ENCODE measurements at regions not wholly inside any gene's neighbourhood (a gene's known extent, or its start where the extent isn't known, plus 50 kb on each side); places are given as distances from the start of the nearest gene placed in this dataset.
"Not testable (repeated sequence)": the region's sequence is repeated elsewhere in the genome, so short reads cannot be mapped to it uniquely, and the experiment has no call there.

GRCh38 chr17:70750983-70751382 lies 581.7 kb downstream of the KCNJ2 start:
- no peak for DNase-seq

DNA sequence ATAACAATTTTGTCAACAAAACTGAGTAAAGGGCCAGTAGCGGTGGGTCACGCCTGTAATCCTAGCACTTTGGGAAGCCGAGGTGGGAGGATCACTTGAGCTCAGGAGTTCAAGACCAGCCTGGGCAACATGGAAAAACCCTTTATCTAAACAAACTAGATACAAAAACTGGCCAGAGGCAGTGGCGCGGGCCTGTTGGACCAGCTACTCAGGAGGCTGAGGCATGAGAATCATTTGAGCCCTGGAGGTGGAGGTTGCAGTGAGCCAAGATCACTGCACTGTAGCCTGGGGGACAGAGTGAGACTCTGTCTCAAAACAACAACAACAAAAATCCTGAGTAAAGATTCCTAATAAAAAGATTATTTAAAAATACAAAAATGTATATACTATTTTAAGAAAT lies 583.1 kb downstream of the KCNJ2 start:
- DNase-seq, result not testable (repeated sequence)

DNA sequence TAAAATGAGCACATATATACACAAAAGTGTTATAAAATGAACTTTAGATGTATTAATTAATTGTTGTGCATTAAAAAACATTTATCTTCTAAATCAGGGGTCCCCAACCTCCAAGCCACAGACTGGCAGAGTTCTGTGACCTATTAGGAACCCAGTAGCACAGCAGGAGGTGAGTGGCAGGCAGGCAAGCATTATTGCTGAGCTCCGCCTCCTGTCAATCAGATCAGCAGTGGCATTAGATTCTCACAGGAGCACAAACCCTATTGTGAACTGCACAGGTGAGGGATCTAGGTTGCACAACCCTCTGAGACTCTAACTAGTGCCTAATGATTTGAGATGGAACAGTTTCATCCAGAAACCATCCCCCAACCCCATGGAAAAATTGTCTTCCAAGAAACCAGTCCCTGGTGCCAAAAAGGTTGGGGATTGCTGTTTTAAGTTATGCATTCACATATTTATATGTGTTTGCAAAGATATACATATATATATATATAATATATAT lies 583.7 kb downstream of the KCNJ2 start:
- DNase-seq, result no peak

DNA sequence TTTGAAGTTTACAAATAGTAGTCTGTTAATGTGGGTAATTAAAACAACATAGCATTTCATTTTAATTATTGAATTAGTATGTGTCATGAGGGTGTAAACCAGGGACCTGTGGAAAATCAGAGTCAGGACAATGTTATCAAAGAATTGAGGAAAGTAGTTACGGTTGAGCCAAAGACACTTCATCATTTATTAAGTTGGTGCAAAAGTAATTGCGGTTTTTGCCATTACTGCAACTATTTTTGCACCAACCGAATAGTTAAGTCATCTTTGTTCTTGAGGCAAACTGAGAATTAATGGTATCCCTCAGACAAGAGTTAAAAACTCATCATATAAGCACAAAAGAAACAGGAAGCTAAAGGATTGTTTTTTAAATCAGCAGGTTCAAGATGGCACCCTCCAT lies 593.7 kb downstream of the KCNJ2 start:
- DNase-seq, result no peak

DNA sequence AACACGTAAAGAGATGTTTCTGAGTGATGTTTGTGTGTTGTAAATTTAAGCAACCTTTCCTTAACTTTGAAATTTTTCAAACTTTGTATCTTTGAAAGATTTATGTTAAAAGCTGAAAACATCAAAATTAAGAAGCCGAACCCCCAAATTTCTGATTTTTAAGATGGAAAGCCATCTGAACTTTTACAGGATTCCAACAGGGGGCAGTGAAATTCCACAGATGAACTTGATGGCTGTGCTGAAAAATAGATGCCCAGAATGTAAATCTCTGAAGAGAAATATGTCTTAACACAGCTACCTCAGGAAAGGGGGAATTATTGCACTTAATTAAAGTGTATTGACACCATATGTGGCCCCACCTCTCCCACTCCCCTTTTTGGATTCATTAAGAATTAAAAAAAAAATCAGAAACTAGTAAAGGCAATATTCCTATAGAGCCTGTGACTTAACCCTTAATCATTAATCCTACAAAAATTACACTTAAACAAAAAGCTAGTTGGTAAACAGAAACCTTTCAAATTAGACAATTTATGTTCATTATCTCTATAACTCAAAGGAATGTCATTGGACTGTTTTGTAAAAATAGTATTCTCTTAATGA lies 597.9 kb downstream of the KCNJ2 start:
- no peak for DNase-seq

DNA sequence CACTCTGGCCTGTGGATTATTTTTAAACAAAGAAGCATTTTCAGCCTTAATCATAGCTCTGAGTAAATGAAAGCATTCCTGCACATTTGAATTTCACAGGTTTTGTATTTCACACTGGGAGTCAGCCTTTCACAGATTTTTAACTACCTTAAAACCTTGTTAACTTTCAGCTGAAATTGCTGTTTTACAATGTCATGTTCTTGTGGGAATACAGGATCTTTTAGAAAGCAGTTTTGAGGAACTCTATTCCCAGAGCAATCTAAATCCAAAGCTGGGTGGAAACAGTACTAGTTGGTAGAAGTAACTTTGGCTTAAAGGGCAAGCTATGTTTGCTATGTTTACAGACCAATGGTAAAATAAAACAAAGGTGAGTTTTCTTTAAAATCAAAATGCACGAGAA lies 600.6 kb downstream of the KCNJ2 start:
- DNase-seq, result no peak

- no peak for DNase-seq
Observed at GRCh38 chr17:70771804-70772386, 602.6 kb downstream of the KCNJ2 start.

DNA sequence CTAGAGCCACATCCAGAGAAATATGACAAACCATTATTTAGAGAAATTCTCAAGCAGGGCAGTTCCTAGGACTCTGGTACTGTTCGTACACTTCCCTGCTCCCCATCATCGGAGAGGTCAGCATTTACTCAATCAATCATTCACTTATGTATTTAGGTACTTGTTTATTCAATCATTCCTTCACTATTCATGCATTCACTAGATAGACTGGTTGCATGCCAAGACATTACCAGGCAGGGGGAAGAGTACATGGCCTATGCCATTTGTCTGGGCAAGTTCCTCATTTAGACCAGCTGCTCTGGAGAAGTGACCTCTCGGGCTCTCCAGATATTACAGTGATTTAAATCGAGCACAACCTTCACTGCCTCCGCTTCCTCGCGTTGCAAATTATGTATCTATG lies 603.4 kb downstream of the KCNJ2 start:
- no peak for DNase-seq

- DNase-seq, result no peak
Observed at GRCh38 chr17:70773258-70773657, 603.9 kb downstream of the KCNJ2 start.

- no peak for DNase-seq
Observed at GRCh38 chr17:70774339-70775117, 605.2 kb downstream of the KCNJ2 start.

DNA sequence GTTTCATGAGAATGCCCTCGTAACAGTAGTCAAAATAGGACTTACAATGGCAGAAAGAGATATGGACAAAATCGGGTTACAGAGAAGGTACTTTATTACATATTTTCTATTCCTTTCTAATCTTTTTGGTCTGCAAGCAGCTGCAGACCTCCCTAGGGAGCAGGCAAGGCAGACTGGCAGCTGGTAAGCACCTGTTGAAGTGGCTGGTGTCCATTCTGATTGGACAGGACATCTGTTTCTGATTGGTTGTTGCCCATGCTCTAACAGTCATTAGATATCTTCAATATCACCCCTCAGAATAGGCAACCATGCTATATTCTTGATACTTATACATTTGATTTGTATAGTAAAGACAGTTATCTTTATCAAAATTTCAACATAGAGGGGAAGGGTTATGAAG lies 606.3 kb downstream of the KCNJ2 start:
- DNase-seq, result no peak

- DNase-seq, result no peak
Observed at GRCh38 chr17:70776441-70776840, 607.1 kb downstream of the KCNJ2 start.

- DNase-seq, result no peak
Observed at GRCh38 chr17:70780031-70780430, 610.7 kb downstream of the KCNJ2 start.

GRCh38 chr17:70786081-70786480 lies 616.7 kb downstream of the KCNJ2 start:
- DNase-seq, result no peak

GRCh38 chr17:70787721-70788300 lies 618.5 kb downstream of the KCNJ2 start:
- no peak for DNase-seq

GRCh38 chr17:70791748-70792443 lies 622.6 kb downstream of the KCNJ2 start:
- DNase-seq, result no peak

- DNase-seq, result no peak
Observed at GRCh38 chr17:70794738-70795137, 625.4 kb downstream of the KCNJ2 start.

GRCh38 chr17:70795620-70796019 lies 626.3 kb downstream of the KCNJ2 start:
- DNase-seq, result no peak

DNA sequence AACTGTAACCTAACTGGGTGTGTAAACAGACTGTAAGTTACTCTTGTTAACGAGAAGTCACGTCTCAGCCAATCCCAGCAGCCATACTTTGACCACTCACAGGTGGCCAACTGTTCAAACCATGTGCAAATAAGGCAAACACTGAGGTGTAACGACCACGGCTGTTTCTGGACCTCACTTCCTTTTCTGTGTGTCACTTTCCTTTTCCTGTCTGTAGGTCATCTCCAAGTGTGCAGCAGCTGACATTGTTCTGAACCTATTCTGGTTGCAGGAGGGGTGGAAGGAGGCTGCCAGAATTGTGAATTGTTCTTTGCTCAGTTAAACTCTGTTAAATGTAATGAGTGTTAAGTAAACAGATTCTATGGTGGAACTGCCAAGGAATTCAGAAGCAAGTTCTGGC lies 627.4 kb downstream of the KCNJ2 start:
- no peak for DNase-seq

DNA sequence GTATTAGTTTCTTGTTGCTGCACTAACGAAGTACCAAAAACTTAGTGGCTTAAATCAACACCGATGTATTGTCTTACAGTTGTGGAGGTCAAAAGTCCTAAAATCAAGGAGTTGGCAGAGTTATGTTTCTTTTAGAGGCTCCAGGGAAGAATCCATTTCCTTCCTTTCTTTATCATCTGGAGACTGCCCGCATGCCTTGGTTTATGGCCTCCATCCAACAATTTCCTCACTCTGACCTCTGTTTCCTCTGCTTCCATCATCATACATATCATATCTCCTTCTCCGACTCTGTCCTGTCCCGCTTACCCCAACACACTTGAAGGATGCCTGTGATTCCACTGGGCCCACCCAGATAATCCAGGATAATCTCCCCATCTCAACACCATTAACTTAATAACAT lies 627.8 kb downstream of the KCNJ2 start:
- no peak for DNase-seq

DNA sequence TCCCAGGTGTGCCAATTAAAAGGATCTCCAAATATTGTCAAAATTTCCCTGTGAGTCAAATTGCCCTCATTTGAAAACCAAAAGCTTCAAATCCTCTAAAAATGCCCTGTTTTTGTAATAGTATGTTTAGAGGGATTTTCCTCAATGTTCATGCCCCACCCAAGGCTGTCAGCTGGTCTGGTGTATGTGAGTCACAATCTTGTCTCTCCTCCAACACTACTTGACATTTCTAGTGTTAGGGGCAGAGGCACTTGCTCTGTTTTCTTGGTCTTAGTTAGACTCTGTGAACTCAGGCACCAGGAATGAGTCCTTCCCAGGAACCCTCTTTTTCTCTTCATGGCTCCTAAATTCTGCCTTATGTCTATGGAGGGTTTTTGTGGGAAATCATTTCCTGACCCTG lies 634.8 kb downstream of the KCNJ2 start:
- DNase-seq, result no peak

DNA sequence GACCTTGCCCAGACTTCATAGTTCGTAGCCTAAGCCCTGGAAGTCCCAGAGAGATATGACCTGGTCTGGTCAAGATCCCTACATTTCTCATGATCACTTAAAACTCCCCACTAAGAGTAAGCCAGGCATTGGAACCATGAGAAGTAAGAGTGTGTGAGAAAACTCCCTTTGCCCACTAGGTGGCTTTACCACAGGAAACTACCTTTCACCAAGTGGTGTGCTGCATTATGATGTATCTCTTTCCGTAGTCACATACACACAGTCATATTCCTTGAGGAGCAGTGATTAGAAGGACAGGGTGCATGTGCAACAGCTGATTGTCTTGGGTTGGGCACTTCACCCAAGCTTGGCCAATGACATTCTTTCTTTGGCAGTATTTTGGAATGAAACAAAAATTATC lies 639.3 kb downstream of the KCNJ2 start:
- no peak for DNase-seq

DNA sequence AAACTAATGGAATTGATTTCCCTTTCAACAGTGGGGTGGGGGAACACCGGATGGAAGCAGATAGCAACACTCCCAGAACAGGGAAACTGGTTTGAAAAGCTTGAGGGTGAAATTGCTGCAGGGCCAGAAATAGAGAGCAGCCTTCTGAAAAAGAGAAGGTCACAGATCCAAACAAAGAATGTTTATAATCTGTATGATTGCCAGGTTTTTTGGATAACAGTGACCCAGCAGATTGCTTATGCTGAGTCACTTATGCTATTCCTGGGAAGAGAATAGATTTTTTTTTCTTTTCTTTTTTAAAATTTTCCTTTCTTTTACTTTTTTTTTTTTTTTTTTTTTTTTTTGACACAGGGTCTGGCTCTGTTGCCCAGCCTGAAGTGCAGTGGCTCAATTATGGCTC lies 641.3 kb downstream of the KCNJ2 start:
- no peak for DNase-seq

All from T-helper 1 cell (primary cell).